Retinal pigment epithelial cell (primary cell): ENCODE measurements at regions not wholly inside any gene's neighbourhood (a gene's known extent, or its start where the extent isn't known, plus 50 kb on each side); places are given as distances from the start of the nearest gene placed in this dataset.

Experiments used
- DNase-seq: peaks from one replicate; pipeline ENCODE4 v3.0.0-alpha.2; 2010; ENCODE audit warnings: low read depth
- H3K4me3 ChIP-seq: 2 replicates; pipeline ENCODE4 v1.5.1; 2011; ENCODE audit warnings: mild to moderate bottlenecking, low read length, control low read depth, moderate library complexity
- TF ChIP-seq, protein P1 (sequence below): conservative IDR thresholded peaks from 2 replicates; pipeline ENCODE4 v1.5.1; 2011; ENCODE audit warnings: low read depth, low read length, control low read depth, inconsistent platforms

DNA sequence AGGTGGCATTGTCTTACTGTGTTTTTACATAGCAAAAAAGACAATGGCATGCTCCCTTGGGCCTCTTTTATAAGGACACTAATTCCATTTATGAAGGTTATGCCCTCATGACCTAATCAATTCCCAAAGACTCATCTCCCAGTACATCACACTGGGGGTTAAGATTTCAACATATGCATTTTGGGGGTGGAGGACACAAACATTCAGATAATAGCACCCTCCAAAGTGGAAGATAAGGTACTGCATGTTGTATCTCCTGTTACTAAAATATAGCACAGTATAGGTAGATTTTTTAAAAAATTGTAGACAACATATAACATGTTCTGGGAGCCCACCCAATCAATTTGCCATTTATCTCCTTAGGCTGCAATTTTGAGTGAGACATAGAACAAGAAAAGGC lies 221.2 kb downstream of the LIG4 start:
- TF ChIP-seq, protein P1, sequence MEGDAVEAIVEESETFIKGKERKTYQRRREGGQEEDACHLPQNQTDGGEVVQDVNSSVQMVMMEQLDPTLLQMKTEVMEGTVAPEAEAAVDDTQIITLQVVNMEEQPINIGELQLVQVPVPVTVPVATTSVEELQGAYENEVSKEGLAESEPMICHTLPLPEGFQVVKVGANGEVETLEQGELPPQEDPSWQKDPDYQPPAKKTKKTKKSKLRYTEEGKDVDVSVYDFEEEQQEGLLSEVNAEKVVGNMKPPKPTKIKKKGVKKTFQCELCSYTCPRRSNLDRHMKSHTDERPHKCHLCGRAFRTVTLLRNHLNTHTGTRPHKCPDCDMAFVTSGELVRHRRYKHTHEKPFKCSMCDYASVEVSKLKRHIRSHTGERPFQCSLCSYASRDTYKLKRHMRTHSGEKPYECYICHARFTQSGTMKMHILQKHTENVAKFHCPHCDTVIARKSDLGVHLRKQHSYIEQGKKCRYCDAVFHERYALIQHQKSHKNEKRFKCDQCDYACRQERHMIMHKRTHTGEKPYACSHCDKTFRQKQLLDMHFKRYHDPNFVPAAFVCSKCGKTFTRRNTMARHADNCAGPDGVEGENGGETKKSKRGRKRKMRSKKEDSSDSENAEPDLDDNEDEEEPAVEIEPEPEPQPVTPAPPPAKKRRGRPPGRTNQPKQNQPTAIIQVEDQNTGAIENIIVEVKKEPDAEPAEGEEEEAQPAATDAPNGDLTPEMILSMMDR: no peak
- no peak for DNase-seq
- no peak overlapping the region for H3K4me3 ChIP-seq

DNA sequence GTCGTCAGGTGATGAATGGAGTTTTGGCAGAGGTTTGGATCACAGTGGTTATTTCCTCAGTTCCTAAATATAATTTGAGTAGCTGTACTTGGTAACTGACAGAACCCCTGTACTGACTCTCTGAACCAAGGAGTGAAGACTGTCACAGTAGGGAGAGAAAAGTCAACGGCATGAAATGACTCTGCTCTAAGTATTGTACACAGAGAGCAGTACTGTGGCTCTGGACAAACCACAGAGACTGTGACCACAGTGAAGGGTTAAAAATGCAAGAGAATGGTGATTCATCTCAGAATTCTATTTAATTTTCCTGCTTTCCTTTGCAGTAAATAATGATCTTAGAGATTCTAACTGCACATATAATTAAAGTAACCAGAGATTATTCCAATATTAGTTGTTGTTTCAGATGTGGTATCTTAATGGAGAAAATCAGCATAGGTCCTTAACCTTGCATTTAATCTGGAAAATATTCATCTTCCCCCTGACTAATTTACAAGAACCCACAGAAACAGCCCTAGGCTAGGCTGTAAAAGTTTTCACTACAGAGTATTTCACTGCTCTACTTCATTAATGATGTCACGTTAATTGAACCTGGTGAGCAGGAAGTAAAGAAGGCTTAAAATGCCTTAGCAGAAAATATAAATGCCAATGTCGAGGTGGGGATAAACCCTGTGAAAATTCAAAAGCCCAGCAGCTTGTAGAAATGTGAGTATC lies 221.9 kb downstream of the LIG4 start:
- peak; percentile 48 for DNase-seq
- TF ChIP-seq, protein P1: no peak
- no peak overlapping the region for H3K4me3 ChIP-seq

DNA sequence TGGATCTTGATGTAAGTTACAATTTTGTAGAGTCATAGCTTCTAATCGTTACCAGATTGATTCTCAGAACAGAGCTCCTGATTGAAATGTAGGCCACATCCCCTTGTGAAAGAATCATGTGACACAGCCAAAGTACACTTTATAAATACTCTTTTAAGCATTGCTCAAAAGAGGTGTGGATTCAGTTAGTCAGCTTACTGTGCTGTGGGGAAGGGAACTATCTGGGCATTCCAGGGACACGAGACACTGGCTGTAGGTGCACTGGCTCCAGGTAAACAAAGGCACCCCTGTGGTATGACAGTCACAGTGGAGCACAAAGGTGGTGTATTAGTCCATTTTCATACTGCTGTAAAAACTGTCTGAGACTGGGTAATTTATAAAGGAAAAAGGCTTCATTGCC lies 222.8 kb downstream of the LIG4 start:
- TF ChIP-seq, protein P1: no peak
- H3K4me3 ChIP-seq: no peak overlapping the region
- DNase-seq: peak; percentile 14

DNA sequence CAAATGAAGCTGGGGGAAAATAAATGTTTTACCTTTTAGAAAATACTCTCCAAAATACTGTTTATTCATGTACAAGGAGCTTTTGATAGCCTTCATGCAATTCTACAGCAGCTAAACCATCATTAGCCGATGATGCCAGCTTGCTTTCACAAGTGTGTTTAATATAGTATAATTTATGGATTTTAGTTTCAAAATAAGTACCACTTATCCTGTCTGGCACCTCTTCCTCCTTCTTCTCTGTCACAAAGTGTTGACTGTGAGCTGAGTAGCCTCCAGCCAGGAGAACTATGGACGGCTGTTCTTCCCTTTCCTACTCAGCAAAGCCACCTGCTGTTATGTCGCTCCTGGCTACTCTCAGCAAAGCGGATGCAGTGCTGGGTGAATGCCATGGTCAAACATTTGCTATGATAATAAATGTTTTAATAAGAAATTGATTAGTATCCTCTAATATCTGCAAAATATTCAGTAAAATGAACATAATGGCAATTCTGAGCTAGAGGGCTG lies 238.2 kb downstream of the LIG4 start:
- DNase-seq: no peak
- TF ChIP-seq, protein P1: no peak
- H3K4me3 ChIP-seq: no peak overlapping the region

DNA sequence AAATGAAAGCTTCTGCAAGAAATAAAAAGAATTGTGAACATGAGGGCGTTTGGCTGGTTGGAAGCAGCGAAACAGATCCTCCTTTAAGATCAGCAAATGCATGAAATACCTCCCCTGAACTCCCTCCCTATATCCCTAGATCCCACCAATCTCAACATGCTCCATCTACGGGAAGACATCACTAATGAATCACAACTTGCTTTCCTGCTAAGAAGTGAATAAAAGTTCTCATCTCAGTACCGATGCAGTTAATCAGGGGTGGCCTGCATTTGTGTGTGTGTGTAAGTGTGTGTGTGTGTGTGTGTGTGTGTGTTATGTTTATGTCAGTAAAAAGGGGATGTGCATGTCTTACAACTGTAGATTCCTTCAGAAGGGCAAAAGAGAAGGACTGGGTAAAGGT lies 238.7 kb downstream of the LIG4 start:
- no peak overlapping the region for H3K4me3 ChIP-seq
- TF ChIP-seq, protein P1: no peak
- DNase-seq: no peak

DNA sequence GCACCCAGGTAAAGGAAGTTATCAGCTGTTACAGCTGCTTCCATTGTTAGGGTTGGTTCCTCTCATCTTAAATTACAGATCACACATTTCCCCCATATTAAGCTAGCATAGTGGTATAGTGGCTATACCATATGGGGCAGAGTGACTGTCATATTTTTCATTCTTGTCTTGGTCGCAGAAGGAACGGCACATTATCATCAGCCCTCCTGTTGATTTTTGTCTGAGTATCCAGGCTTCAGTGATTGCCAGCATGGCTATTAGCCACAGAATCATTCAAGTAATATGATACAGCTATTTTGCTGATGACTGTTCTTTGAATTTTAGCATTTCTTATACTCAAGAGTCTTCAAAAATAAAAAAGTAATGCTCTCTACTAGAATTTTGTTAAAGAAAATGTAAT lies 240.9 kb downstream of the LIG4 start:
- no peak for DNase-seq
- TF ChIP-seq, protein P1: no peak
- no peak overlapping the region for H3K4me3 ChIP-seq

DNA sequence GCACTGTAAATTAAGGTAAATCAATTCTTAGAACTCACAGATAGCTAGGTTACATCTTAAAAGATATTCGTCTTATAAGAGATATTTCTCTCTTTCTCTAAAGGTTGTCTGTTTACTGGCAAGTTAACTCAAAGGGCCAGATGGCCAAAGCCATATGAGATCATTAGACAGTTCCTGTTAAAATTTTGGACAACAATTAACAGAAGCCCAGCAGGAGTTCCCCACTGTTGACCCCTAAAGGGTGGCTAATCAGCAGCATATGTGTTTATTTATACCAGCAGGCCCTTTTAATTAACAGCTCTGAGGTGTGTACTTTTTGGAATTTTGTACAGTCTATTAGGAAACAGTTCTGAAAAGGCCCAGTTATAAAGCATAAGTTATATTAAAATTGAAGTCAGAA lies 245.8 kb downstream of the LIG4 start:
- TF ChIP-seq, protein P1: no peak
- no peak for DNase-seq
- no peak overlapping the region for H3K4me3 ChIP-seq
